OCI-LY1 (cell line): ENCODE measurements at regions not wholly inside any gene's neighbourhood (a gene's known extent, or its start where the extent isn't known, plus 50 kb on each side); places are given as distances from the start of the nearest gene placed in this dataset.
"Not testable (repeated sequence)": the region's sequence is repeated elsewhere in the genome, so short reads cannot be mapped to it uniquely, and the experiment has no call there.

Experiments
- H2AFZ ChIP-seq: fragments of 200-600 bp; sonication (generic), shearing (Covaris generic); 2 replicates; pipeline ENCODE4 v1.6.0; 2014; ENCODE audit warnings: antibody characterized with exemption, mild to moderate bottlenecking, low read length
- H3F3A ChIP-seq: fragments of 200-600 bp; sonication (generic), shearing (Covaris generic); 2 replicates; pipeline ENCODE4 v1.6.0; 2014; ENCODE audit warnings: mild to moderate bottlenecking, antibody characterized with exemption, low read length, moderate library complexity; ENCODE audit not compliant: insufficient read depth
- H3K27ac ChIP-seq: fragments of 200-600 bp; sonication (generic); 2 replicates; pipeline ENCODE4 v1.5.1; 2014; ENCODE audit warnings: low read length, mixed run types, mild to moderate bottlenecking, low read depth; ENCODE audit not compliant: poor library complexity, severe bottlenecking
- H3K27me3 ChIP-seq: fragments of 200-600 bp; sonication (generic); 2 replicates; pipeline ENCODE4 v1.6.0; 2014; ENCODE audit warnings: antibody characterized with exemption, mild to moderate bottlenecking, low read length, moderate library complexity; ENCODE audit not compliant: insufficient read depth
- H3K36me3 ChIP-seq: fragments of 200-600 bp; sonication (generic); 2 replicates; pipeline ENCODE4 v1.6.1; 2014; ENCODE audit warnings: mild to moderate bottlenecking, antibody characterized with exemption, low read length, moderate library complexity, mixed read lengths; ENCODE audit not compliant: insufficient read depth
- H3K4me1 ChIP-seq: fragments of 200-600 bp; sonication (generic); 2 replicates; pipeline ENCODE4 v1.5.1; 2014; ENCODE audit warnings: mild to moderate bottlenecking, low read length, moderate library complexity; ENCODE audit not compliant: insufficient read depth, severe bottlenecking
- H3K4me2 ChIP-seq: fragments of 200-600 bp; sonication (generic), shearing (Covaris generic); 2 replicates; pipeline ENCODE4 v1.6.1; 2014; ENCODE audit warnings: low read length
- H3K4me3 ChIP-seq: fragments of 200-600 bp; sonication (generic); 2 replicates; pipeline ENCODE4 v1.5.1; 2014; ENCODE audit warnings: low read length, low read depth, mild to moderate bottlenecking, mixed read lengths; ENCODE audit not compliant: poor library complexity, severe bottlenecking
- H3K79me2 ChIP-seq: fragments of 200-600 bp; shearing (Covaris generic); 2 replicates; pipeline ENCODE4 v1.6.1; 2016; ENCODE audit warnings: mixed run types, low read length, mixed read lengths; ENCODE audit not compliant: insufficient read depth
- H3K9ac ChIP-seq: fragments of 200-600 bp; sonication (generic), shearing (Covaris generic); 2 replicates; pipeline ENCODE4 v1.6.1; 2014; ENCODE audit warnings: mild to moderate bottlenecking, low read length, mixed read lengths
- H3K9me2 ChIP-seq: fragments of 200-600 bp; sonication (generic), shearing (Covaris generic); 2 replicates; pipeline ENCODE4 v1.6.1; 2014; ENCODE audit warnings: low read depth, mild to moderate bottlenecking, low read length, mixed read lengths
- H3K9me3 ChIP-seq: fragments of 200-600 bp; shearing (Covaris generic); 2 replicates; pipeline ENCODE4 v1.6.1; 2014; ENCODE audit warnings: low read length, mixed read lengths
- H4K20me1 ChIP-seq: fragments of 200-600 bp; sonication (generic), shearing (Covaris generic); 2 replicates; pipeline ENCODE4 v1.6.0; 2016; ENCODE audit warnings: mild to moderate bottlenecking, low read length; ENCODE audit not compliant: insufficient read depth
- EZH2 ChIP-seq: fragments of 200-600 bp; sonication (generic), shearing (Covaris generic); IDR thresholded peaks from 2 replicates; pipeline ENCODE4 v1.8.0; 2017; ENCODE audit warnings: borderline replicate concordance, mixed run types, mild to moderate bottlenecking, antibody characterized with exemption, low read length, moderate library complexity, mixed read lengths
- TF ChIP-seq, protein P1 (sequence below): fragments of 200-600 bp; sonication (generic), shearing (Covaris generic); IDR thresholded peaks from 2 replicates; pipeline ENCODE4 v1.5.1; 2017; ENCODE audit warnings: mild to moderate bottlenecking, antibody characterized with exemption, low read length, moderate library complexity, mixed read lengths

DNA sequence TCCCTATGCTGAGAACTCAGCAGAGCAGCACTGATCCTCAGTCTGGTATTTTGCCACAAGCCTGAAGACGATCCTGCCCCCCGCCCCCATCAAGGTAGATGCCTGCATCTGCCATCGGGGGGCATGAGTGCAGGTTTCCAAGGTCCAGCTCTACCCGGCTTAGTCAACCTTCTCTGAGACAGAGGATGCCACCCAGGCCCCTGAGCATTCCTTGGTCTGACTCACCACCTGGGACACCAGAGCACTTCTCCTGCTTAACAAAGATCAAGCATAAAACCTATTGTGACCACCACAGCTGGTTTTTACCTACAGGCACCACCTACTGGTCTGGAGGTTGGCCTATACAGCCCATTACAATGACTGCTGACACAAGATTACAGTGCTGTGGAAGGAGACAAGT is 1168.1 kb downstream of the PCDH19 start:
- H3K4me3 ChIP-seq = no peak overlapping the region
- H3K27ac ChIP-seq = no peak overlapping the region
- H3K9me2 ChIP-seq = no peaks in the 10 kb centered on the region
- H3K79me2 ChIP-seq = no peaks in the 10 kb centered on the region
- no peaks in the 10 kb centered on the region for H3F3A ChIP-seq
- no peak overlapping the region for H3K9ac ChIP-seq
- H3K9me3 ChIP-seq = no peaks in the 10 kb centered on the region
- H4K20me1 ChIP-seq = no peaks in the 10 kb centered on the region
- no peak overlapping the region for H2AFZ ChIP-seq
- H3K36me3 ChIP-seq = no peaks in the 10 kb centered on the region
- H3K4me2 ChIP-seq = no peak overlapping the region
- no peak for TF ChIP-seq EZH2
- TF ChIP-seq, protein P1, sequence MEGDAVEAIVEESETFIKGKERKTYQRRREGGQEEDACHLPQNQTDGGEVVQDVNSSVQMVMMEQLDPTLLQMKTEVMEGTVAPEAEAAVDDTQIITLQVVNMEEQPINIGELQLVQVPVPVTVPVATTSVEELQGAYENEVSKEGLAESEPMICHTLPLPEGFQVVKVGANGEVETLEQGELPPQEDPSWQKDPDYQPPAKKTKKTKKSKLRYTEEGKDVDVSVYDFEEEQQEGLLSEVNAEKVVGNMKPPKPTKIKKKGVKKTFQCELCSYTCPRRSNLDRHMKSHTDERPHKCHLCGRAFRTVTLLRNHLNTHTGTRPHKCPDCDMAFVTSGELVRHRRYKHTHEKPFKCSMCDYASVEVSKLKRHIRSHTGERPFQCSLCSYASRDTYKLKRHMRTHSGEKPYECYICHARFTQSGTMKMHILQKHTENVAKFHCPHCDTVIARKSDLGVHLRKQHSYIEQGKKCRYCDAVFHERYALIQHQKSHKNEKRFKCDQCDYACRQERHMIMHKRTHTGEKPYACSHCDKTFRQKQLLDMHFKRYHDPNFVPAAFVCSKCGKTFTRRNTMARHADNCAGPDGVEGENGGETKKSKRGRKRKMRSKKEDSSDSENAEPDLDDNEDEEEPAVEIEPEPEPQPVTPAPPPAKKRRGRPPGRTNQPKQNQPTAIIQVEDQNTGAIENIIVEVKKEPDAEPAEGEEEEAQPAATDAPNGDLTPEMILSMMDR = no peak
- no peaks in the 10 kb centered on the region for H3K27me3 ChIP-seq
- H3K4me1 ChIP-seq = no peaks in the 10 kb centered on the region

DNA sequence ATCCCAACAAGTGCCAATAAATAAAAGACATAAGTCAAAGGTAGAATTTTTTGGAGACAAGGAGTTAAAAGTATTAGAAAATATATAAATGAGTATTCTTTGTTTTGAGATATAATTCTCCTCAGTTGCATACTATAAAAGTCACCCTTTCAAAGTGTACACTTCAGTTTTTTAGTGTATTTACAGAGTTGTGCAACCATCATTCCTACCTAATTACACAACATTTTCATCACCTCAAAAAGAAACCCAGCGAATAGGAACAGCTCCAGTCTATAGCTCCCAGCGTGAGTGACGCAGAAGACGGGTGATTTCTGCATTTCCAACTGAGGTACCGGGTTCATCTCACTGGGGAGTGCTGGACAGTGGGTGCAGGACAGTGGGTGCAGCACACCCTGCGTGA is 1175.7 kb downstream of the PCDH19 start:
- H3K27ac ChIP-seq, H3K27me3 ChIP-seq, H3K4me2 ChIP-seq, H3F3A ChIP-seq, H3K79me2 ChIP-seq, H4K20me1 ChIP-seq, H3K9me3 ChIP-seq, H3K4me3 ChIP-seq, H2AFZ ChIP-seq, H3K9me2 ChIP-seq, H3K9ac ChIP-seq, H3K36me3 ChIP-seq, H3K4me1 ChIP-seq: not testable (repeated sequence)

DNA sequence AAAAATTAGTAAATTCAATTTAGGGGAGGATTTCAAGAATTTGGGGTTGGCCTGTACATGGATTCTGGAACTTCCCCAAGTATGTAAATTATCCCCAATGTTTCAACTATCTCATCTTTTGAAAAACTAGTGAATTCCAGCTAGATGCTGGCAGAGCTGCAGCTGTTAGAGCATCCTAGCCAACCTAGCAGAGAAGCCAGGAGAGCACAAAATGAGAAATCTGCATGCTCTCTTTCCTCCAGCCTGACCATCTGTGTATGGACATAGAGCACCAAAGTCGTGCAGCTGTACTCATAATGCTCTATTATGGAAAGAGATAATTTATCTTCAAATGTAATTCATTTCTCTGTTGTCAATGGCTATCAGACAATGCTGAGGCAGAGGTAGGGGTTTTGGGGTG is 1217.7 kb downstream of the PCDH19 start:
- no peaks in the 10 kb centered on the region for H3F3A ChIP-seq
- H3K36me3 ChIP-seq = no peaks in the 10 kb centered on the region
- H3K9me3 ChIP-seq = no peaks in the 10 kb centered on the region
- TF ChIP-seq EZH2 = no peak
- TF ChIP-seq, protein P1 = no peak
- H2AFZ ChIP-seq = no peak overlapping the region
- no peaks in the 10 kb centered on the region for H3K4me1 ChIP-seq
- H3K27me3 ChIP-seq = no peaks in the 10 kb centered on the region
- H3K4me2 ChIP-seq = no peak overlapping the region
- H3K9me2 ChIP-seq = no peaks in the 10 kb centered on the region
- H3K27ac ChIP-seq = no peak overlapping the region
- H3K9ac ChIP-seq = no peak overlapping the region
- no peaks in the 10 kb centered on the region for H4K20me1 ChIP-seq
- no peak overlapping the region for H3K4me3 ChIP-seq
- H3K79me2 ChIP-seq = no peaks in the 10 kb centered on the region

DNA sequence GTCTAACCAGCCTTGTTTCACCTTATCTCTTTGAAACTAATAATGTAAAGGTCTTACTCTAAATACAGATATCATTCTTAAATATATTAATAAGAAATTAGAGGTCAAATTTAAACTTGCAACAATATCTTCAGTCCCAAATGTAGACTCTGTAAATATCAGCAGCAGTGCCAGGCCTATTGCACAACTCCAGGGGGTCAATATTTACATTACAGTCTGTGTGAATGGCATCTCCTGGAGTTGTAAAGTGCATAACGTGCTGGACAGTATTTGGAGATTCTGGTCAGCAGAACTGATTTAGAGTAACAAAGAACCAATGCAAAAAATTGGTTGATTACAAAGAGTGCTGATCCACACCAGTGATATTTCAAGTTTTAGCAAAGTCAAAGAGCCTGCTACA is 1225.9 kb downstream of the PCDH19 start:
- Histone ChIP-seq H3K9ac (no peak overlapping the region), H3K79me2 (no peaks in the 10 kb centered on the region), H3F3A (no peaks in the 10 kb centered on the region), H3K4me3 (no peak overlapping the region), H4K20me1 (no peaks in the 10 kb centered on the region), H3K9me2 (no peaks in the 10 kb centered on the region), H3K4me2 (no peak overlapping the region), H3K27me3 (no peaks in the 10 kb centered on the region), H3K36me3 (no peaks in the 10 kb centered on the region), H2AFZ (no peak overlapping the region), H3K27ac (no peak overlapping the region), H3K4me1 (no peaks in the 10 kb centered on the region), H3K9me3 (no peaks in the 10 kb centered on the region)
- TF ChIP-seq EZH2 = no peak
- TF ChIP-seq, protein P1 = no peak
